ENCODE measurements at regions not wholly inside any gene's neighbourhood (a gene's known extent, or its start where the extent isn't known, plus 50 kb on each side); places are given as distances from the start of the nearest gene placed in this dataset.

- no peak for TF ChIP-seq CTCF (IDR thresholded peaks at IDR 0.05)
- no peak for TF ChIP-seq POLR2A (IDR thresholded peaks at IDR 0.05)
Measured at GRCh38 chr2:74076074-74076470, 71.6 kb downstream of the BOLA3 start.

Data from esophagus squamous epithelium (tissue), 4 donors.